OCI-LY1 (cell line): ENCODE measurements at regions not wholly inside any gene's neighbourhood (a gene's known extent, or its start where the extent isn't known, plus 50 kb on each side); places are given as distances from the start of the nearest gene placed in this dataset.

Experiments
- EZH2 ChIP-seq: fragments of 200-600 bp; sonication (generic), shearing (Covaris generic); IDR thresholded peaks from 2 replicates; pipeline ENCODE4 v1.8.0; 2017; ENCODE audit warnings: borderline replicate concordance, mixed run types, mild to moderate bottlenecking, antibody characterized with exemption, low read length, moderate library complexity, mixed read lengths
- TF ChIP-seq, protein P1 (sequence below): fragments of 200-600 bp; sonication (generic), shearing (Covaris generic); IDR thresholded peaks from 2 replicates; pipeline ENCODE4 v1.5.1; 2017; ENCODE audit warnings: mild to moderate bottlenecking, antibody characterized with exemption, low read length, moderate library complexity, mixed read lengths

DNA sequence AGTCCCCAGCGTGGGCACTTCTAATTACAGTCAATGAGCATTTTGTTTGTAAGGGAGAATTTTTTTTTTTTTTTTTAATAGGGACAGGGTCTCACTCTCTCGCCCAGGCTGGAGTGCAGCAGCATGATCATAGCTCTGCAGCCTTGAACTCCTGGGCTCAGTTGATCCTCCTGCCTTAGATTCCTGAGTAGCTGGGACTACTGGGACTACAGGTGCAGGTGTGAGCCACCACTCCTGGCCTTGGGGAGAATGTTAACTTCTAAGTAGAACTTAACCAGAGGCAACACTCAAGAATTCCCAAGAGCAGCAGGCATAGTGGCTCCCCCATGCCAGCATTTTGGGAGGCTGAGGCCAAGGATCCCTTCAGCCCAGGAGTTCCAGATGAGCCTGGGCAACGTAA is 52.9 kb upstream of the ZNF217 start:
- TF ChIP-seq, protein P1, sequence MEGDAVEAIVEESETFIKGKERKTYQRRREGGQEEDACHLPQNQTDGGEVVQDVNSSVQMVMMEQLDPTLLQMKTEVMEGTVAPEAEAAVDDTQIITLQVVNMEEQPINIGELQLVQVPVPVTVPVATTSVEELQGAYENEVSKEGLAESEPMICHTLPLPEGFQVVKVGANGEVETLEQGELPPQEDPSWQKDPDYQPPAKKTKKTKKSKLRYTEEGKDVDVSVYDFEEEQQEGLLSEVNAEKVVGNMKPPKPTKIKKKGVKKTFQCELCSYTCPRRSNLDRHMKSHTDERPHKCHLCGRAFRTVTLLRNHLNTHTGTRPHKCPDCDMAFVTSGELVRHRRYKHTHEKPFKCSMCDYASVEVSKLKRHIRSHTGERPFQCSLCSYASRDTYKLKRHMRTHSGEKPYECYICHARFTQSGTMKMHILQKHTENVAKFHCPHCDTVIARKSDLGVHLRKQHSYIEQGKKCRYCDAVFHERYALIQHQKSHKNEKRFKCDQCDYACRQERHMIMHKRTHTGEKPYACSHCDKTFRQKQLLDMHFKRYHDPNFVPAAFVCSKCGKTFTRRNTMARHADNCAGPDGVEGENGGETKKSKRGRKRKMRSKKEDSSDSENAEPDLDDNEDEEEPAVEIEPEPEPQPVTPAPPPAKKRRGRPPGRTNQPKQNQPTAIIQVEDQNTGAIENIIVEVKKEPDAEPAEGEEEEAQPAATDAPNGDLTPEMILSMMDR: no peak
- no peak for TF ChIP-seq EZH2
